Keratinocyte (primary cell): ENCODE measurements at regions not wholly inside any gene's neighbourhood (a gene's known extent, or its start where the extent isn't known, plus 50 kb on each side); places are given as distances from the start of the nearest gene placed in this dataset.

Experiments
- EZH2 ChIP-seq: IDR thresholded peaks from one replicate; pipeline ENCODE4 v1.6.1; 2012; ENCODE audit warnings: inconsistent platforms, mild to moderate bottlenecking, low read length, moderate library complexity
- TF ChIP-seq, protein P1 (sequence below), 3 experiments: IDR thresholded peaks in 1 of 3; conservative IDR thresholded peaks in 1 of 3; optimal IDR thresholded peaks in 1 of 3; 2 replicates in 2 of 3; 3 replicates in 1 of 3; pipeline versions ENCODE3 to v1.5.1; 2011; ENCODE audit warnings: low read length in 3 of 3, mild to moderate bottlenecking in 3 of 3, moderate library complexity in 2 of 3, control low read depth in 1 of 3, inconsistent platforms in 1 of 3; ENCODE audit not compliant: insufficient read depth in 2 of 3; ENCODE audit errors: extremely low read depth in 1 of 3

DNA sequence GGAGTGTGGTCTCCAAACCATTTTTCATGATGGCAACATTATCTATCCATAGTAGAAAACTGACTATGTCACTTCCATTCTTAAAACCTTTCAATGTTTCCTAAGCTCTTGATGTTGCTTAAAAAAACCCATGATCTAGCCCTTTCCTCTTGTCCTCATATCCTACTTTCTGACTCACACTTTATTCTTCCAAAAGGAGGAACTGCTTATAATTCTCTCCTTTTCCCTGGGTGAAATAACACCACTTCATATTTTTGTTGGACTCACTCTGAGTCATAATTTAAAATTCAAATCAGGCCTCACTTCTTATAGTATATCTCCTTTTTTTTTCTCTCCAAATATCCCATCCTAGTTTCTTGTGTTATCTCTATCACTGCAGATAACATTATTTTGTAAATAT, 513.9 kb downstream of the MAN2A1 start:
- no peak for TF ChIP-seq EZH2
- TF ChIP-seq, protein P1, sequence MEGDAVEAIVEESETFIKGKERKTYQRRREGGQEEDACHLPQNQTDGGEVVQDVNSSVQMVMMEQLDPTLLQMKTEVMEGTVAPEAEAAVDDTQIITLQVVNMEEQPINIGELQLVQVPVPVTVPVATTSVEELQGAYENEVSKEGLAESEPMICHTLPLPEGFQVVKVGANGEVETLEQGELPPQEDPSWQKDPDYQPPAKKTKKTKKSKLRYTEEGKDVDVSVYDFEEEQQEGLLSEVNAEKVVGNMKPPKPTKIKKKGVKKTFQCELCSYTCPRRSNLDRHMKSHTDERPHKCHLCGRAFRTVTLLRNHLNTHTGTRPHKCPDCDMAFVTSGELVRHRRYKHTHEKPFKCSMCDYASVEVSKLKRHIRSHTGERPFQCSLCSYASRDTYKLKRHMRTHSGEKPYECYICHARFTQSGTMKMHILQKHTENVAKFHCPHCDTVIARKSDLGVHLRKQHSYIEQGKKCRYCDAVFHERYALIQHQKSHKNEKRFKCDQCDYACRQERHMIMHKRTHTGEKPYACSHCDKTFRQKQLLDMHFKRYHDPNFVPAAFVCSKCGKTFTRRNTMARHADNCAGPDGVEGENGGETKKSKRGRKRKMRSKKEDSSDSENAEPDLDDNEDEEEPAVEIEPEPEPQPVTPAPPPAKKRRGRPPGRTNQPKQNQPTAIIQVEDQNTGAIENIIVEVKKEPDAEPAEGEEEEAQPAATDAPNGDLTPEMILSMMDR (optimal IDR thresholded peaks at IDR 0.05 in 1 of 3, IDR thresholded peaks at IDR 0.05 in 1 of 3, conservative IDR thresholded peaks at IDR 0.05 in 1 of 3; ENCODE audit: extremely low read depth in 1 of 3, insufficient read depth in 2 of 3, low read length in 3 of 3): no peak
